PC-3 (cell line): ENCODE measurements at regions not wholly inside any gene's neighbourhood (a gene's known extent, or its start where the extent isn't known, plus 50 kb on each side); places are given as distances from the start of the nearest gene placed in this dataset.

Experiments used
- ATAC-seq: fragments of 200-7000 bp; cut with Tn5 transposase; 2 replicates; pipeline ENCODE4 v1.9.1; 2020; ENCODE audit warnings: mild to moderate bottlenecking, moderate library complexity
- BruUV-seq: library from RNA; stranded (reverse); fragments of 400-500 nt; replicated peaks from 2 replicates; lab custom pipeline; 2021; lab: Mats Ljungman, UMichigan
- CTCF ChIA-PET: fragments of 300-600 bp; sonication (Branson Sonifier 250); formaldehyde crosslinking; loops from one replicate; lab custom pipeline; 2022; ENCODE audit warnings: antibody characterized with exemption; lab: Charles Lee
- POLR2A ChIA-PET: fragments of 300-600 bp; sonication (Branson Sonifier 250); formaldehyde crosslinking; loops from one replicate; lab custom pipeline; 2022; ENCODE audit warnings: antibody characterized with exemption; ENCODE audit not compliant: unreplicated experiment; lab: Charles Lee
- DNase-seq: peaks from one replicate; pipeline ENCODE4 v3.0.0-alpha.2; 2015
- H2AFZ ChIP-seq: fragments of 300-600 bp; sonication (generic); 2 replicates; pipeline ENCODE4 v1.6.0; 2016; ENCODE audit warnings: antibody characterized with exemption, low read length
- H3F3A ChIP-seq: fragments of 300-600 bp; sonication (generic); one replicate; pipeline ENCODE4 v1.6.0; 2017; ENCODE audit warnings: antibody characterized with exemption, low read length, control low read depth, mild to moderate bottlenecking; ENCODE audit not compliant: unreplicated experiment
- H3K27ac ChIP-seq: fragments of 300-600 bp; sonication (generic); 2 replicates; pipeline ENCODE4 v1.5.1; 2016; ENCODE audit warnings: mild to moderate bottlenecking, low read length
- H3K27me3 ChIP-seq: fragments of 300-600 bp; sonication (generic); 2 replicates; pipeline ENCODE4 v1.6.1; 2016; ENCODE audit warnings: low read length, mixed read lengths
- H3K36me3 ChIP-seq: fragments of 300-600 bp; sonication (generic); 2 replicates; pipeline ENCODE4 v1.6.1; 2016; ENCODE audit warnings: low read depth, mixed run types, low read length, mixed read lengths
- H3K4me1 ChIP-seq: fragments of 300-600 bp; sonication (generic); 2 replicates; pipeline ENCODE4 v1.5.1; 2016; ENCODE audit warnings: low read length; ENCODE audit not compliant: insufficient read depth
- H3K4me2 ChIP-seq: fragments of 300-600 bp; sonication (generic); 2 replicates; pipeline ENCODE4 v1.6.0; 2016; ENCODE audit warnings: low read length
- H3K4me3 ChIP-seq: fragments of 300-600 bp; sonication (generic); 2 replicates; pipeline ENCODE4 v1.5.1; 2016; ENCODE audit warnings: mild to moderate bottlenecking, low read length, mixed read lengths
- H3K79me2 ChIP-seq: fragments of 300-600 bp; sonication (generic); 2 replicates; pipeline ENCODE4 v1.6.1; 2017; ENCODE audit warnings: low read length, mixed read lengths
- H3K9ac ChIP-seq: fragments of 300-600 bp; sonication (generic); 2 replicates; pipeline ENCODE4 v1.6.0; 2016; ENCODE audit warnings: mild to moderate bottlenecking, low read length
- H3K9me2 ChIP-seq: fragments of 300-600 bp; sonication (generic); replicated peaks from 2 replicates; pipeline ENCODE4 v1.6.1; 2016; ENCODE audit warnings: mixed run types, low read length, mixed read lengths
- H3K9me3 ChIP-seq: fragments of 300-600 bp; sonication (generic); 2 replicates; pipeline ENCODE4 v1.6.1; 2016; ENCODE audit warnings: low read length, mixed read lengths
- H4K20me1 ChIP-seq: fragments of 300-600 bp; sonication (generic); 2 replicates; pipeline ENCODE4 v1.6.1; 2016; ENCODE audit warnings: low read length, mixed read lengths
- EZH2 ChIP-seq: fragments of 300-600 bp; sonication (generic); IDR thresholded peaks from one replicate; pipeline ENCODE4 v1.6.1; 2017; ENCODE audit warnings: antibody characterized with exemption, mild to moderate bottlenecking, low read length; ENCODE audit not compliant: unreplicated experiment
- EZH2phosphoT487 ChIP-seq: fragments of 300-600 bp; sonication (generic); IDR thresholded peaks from 2 replicates; pipeline ENCODE4 v1.6.1; 2018; ENCODE audit warnings: mild to moderate bottlenecking, antibody characterized with exemption, low read length, borderline replicate concordance
- intact Hi-C: fragments of 100-400 bp; cut with micrococcal nuclease; formaldehyde crosslinking; loops from 2 replicates; pipeline ENCODE4 v1.9.0; 2023
- TF ChIP-seq, protein P1 (sequence below): fragments of 300-600 bp; sonication (generic); conservative IDR thresholded peaks from 2 replicates; pipeline ENCODE4 v1.5.1; 2017; ENCODE audit warnings: antibody characterized with exemption, low read depth, mild to moderate bottlenecking, low read length

DNA sequence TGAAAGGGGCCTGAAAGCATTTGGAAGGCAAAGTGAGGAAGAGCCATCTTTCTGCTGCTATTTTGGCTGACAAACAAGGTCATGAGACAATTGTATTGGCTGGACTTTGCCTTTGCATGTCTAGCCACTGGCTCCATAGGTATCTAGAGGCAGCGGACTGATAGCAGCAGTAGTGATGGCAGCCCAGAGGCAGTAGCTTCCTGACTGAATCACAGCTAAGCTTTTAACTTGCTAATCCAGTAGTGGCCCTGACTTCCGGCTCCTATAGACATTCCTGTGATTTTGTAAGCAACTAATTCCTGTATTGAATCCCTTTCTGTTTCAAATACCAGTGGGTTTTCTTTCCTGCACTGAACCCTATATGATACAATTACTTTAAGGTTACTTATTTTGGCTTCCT lies 69.8 kb upstream of the PDE1A start:
- H3F3A ChIP-seq, result no peaks in the 10 kb centered on the region
- no peaks in the 10 kb centered on the region for H3K4me1 ChIP-seq
- TF ChIP-seq, protein P1, sequence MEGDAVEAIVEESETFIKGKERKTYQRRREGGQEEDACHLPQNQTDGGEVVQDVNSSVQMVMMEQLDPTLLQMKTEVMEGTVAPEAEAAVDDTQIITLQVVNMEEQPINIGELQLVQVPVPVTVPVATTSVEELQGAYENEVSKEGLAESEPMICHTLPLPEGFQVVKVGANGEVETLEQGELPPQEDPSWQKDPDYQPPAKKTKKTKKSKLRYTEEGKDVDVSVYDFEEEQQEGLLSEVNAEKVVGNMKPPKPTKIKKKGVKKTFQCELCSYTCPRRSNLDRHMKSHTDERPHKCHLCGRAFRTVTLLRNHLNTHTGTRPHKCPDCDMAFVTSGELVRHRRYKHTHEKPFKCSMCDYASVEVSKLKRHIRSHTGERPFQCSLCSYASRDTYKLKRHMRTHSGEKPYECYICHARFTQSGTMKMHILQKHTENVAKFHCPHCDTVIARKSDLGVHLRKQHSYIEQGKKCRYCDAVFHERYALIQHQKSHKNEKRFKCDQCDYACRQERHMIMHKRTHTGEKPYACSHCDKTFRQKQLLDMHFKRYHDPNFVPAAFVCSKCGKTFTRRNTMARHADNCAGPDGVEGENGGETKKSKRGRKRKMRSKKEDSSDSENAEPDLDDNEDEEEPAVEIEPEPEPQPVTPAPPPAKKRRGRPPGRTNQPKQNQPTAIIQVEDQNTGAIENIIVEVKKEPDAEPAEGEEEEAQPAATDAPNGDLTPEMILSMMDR, result no peak
- TF ChIP-seq EZH2 (no peak), EZH2phosphoT487 (no peak)
- DNase-seq, result no peak
- no peaks in the 10 kb centered on the region for H4K20me1 ChIP-seq
- BruUV-seq, result no TSS peak
- no peak for ATAC-seq
- intact Hi-C loops, result no loop called here
- 0 out of 2 replicates have a peak, but pooled peaks cover 2% of the 10 kb centered on the region for H3K27me3 ChIP-seq
- ChIA-PET POLR2A (no interaction called here), CTCF (no interaction called here)
- H3K79me2 ChIP-seq, result no peaks in the 10 kb centered on the region
- H3K9me2 ChIP-seq, result no peaks in the 10 kb centered on the region
- no peak overlapping the region for H2AFZ ChIP-seq
- H3K36me3 ChIP-seq, result no peaks in the 10 kb centered on the region
- no peaks in the 10 kb centered on the region for H3K9me3 ChIP-seq
- no peak overlapping the region for H3K27ac ChIP-seq
- H3K4me3 ChIP-seq, result no peak overlapping the region
- H3K4me2 ChIP-seq, result no peak overlapping the region
- no peak overlapping the region for H3K9ac ChIP-seq

DNA sequence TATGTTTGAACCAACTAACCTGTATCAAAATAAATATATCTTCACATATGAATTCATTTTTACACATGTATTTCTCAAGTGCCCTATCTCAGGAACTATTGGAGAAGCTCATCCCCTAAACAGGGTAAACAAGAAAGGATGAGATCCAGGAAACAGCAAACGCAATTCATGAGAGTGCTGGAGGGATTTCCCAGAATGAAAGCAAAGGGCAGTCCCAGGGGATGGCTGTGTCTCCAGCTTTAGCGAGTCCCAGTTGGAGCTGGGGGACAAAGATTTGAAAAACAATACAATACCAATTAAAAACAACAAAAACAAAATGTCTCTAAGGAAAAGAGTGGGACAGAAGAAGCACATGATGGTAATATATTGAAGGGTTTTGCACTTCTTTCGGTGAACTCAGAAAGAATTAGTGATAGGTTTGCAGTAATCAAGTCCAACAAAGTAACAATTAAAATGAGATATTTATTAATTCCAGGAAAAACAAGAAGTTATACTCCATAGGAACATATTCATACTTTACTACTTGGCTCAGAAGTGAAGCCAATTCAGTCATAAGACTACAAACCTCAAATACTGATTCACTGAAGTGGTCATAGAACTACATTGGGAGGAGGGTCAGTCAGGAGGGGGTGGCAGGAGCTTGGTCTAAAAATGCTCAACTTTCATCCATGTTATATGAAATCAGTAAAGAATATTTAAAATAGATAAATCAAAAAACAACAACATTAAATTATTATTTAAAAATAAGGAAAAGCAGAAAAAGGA lies 73.1 kb upstream of the PDE1A start:
- ChIA-PET POLR2A (no interaction called here), CTCF (no interaction called here)
- ATAC-seq, result no peak
- Histone ChIP-seq H3K27ac (no peak overlapping the region), H3K9ac (no peak overlapping the region), H4K20me1 (no peaks in the 10 kb centered on the region), H2AFZ (no peak overlapping the region), H3K9me2 (no peaks in the 10 kb centered on the region), H3K36me3 (no peaks in the 10 kb centered on the region), H3F3A (no peaks in the 10 kb centered on the region), H3K79me2 (no peaks in the 10 kb centered on the region), H3K4me3 (no peak overlapping the region), H3K4me1 (no peaks in the 10 kb centered on the region), H3K27me3 (no peaks in the 10 kb centered on the region), H3K4me2 (no peak overlapping the region), H3K9me3 (no peaks in the 10 kb centered on the region)
- intact Hi-C loops, result no loop called here
- BruUV-seq, result no TSS peak
- DNase-seq, result no peak
- TF ChIP-seq EZH2 (no peak), EZH2phosphoT487 (no peak)
- TF ChIP-seq, protein P1, result no peak

DNA sequence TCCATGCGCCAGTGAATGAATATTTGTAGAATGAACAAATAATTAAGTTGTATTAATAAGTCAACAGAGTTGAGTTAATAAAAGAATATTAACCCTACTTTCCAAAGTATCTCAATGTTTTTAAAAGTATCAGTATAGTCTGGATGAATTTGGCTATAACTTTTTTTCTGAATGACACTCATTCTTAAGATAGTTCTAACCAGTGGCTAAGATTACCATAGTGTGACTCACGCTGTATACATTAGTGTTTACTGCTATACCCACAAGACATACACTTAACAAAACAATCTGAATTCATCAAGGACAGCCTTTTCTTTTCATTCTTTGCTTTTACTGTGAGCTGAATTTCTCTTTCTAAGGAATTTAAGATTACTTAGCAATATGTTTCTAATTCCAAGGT lies 77.0 kb upstream of the PDE1A start:
- ATAC-seq (peak; percentile 80), DNase-seq (peak; percentile 45)
- H3K27ac ChIP-seq, result no peak overlapping the region
- no TSS peak for BruUV-seq
- H3K27me3 ChIP-seq, result no peaks in the 10 kb centered on the region
- H2AFZ ChIP-seq, result no peak overlapping the region
- no peaks in the 10 kb centered on the region for H3F3A ChIP-seq
- H3K79me2 ChIP-seq, result no peaks in the 10 kb centered on the region
- H3K4me1 ChIP-seq, result no peaks in the 10 kb centered on the region
- no peaks in the 10 kb centered on the region for H3K36me3 ChIP-seq
- no peak overlapping the region for H3K9ac ChIP-seq
- no peak overlapping the region for H3K4me3 ChIP-seq
- no peak for TF ChIP-seq EZH2phosphoT487
- TF ChIP-seq EZH2, result no peak
- TF ChIP-seq, protein P1, result no peak
- H3K9me2 ChIP-seq, result no peaks in the 10 kb centered on the region
- intact Hi-C loops, result no loop called here
- H3K9me3 ChIP-seq, result no peaks in the 10 kb centered on the region
- POLR2A ChIA-PET, result no interaction called here
- H3K4me2 ChIP-seq, result no peak overlapping the region
- CTCF ChIA-PET, result interaction anchor here (0.6 kb wide), 1 partner anchor 120 kb away, joined by 5 read pairs; no protein-coding TSS in a partner anchor
- no peaks in the 10 kb centered on the region for H4K20me1 ChIP-seq
